Activated CD4-positive, CD25-positive, alpha-beta regulatory T cell treated with anti-CD3 and anti-CD28 coated beads, Interleukin-2, amount 50 U/mL, for 24 hours (primary cell): ENCODE measurements at regions not wholly inside any gene's neighbourhood (a gene's known extent, or its start where the extent isn't known, plus 50 kb on each side); places are given as distances from the start of the nearest gene placed in this dataset.

Source experiments
- ATAC-seq, 2 donors: fragments of 150-1000 bp; cut with Tn5 transposase; one replicate each; pipeline ENCODE4 v1.10.0; 2021; ENCODE audit warnings: mild to moderate bottlenecking in 1 of 2, moderate library complexity in 1 of 2

DNA sequence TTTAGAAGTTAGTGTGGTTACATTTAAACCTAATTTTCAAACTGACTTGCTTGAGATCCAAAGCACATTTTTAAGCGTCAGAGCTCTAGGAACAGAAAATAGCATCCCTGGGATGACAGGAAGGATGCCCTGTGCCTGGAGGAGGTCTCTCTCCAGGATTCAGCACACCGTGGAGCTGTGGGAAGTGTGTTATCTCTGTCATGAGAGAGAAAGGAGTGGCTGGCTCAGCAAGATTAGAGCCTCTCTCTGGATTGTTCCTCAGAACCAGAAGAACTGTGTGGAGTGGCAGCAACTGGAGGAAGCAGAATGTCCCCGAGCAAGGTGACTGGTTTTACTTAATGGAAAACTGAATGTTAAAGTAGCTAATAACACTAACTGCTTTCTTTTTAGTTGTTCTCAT lies 233.6 kb upstream of the TGFBR2 start:
- no peak for ATAC-seq

DNA sequence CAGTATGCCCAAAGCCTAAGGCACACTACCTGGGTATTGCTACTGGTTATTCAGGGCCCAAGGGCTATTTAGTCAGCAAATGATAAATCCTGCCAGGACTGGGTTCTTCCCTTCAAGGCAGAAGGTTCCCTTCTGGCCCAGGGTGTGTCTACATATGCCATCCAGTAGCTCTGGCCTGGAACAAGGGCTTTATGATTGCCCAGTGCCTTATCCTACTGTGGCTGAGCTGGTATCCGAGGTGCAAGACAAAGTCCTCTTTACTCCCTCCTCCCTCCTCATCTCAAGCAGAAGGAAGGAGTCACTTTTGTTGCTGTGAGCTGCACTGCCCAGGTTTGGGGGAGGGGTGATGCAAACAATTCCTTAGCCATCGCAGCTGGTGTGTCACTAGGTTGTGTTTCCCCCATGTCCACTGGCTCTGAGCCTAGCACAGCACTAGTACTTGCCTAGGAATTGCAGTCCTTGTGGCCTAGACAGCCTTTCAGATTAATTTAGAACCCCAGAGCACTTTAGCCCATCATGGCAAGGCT lies 221.8 kb upstream of the TGFBR2 start:
- no peak for ATAC-seq

DNA sequence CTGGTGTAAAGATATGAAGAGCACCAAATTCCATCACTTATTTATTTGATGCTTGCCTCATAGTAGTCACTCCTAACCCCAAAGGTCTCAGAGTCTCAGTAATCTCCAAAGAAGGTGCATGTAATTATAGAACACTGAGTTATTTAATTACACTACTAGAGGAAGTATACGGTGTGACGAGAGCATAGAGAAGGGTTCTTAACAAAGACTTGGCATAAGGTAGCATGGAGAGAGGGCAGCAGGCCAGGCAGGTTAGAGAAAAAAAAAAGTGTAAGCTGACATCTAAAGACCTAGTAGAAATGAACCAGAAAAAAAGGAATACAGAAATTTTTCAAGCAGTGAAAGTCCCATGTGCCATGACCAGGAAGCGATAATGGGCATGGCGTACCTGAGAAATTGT lies 213.3 kb upstream of the TGFBR2 start:
- ATAC-seq: no peak

DNA sequence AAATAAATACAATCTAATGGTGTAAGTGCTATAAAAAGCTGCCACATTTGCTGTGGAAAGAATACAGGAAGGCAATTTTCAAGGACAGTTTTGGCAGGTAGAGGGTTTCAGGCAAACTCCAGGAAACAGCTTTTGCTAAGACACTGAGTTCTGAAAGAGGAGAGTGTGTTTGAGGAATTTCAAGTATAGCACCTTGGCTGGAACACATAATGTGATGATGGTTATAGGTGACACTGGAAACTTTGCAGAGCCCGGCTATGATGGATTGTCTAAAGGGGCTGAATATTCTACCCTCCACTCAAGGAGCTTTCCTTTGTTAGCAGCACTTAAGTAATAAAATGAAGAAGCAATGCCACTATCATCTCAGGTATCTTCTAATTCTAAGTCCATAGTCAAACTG lies 209.4 kb upstream of the TGFBR2 start:
- no peak for ATAC-seq

DNA sequence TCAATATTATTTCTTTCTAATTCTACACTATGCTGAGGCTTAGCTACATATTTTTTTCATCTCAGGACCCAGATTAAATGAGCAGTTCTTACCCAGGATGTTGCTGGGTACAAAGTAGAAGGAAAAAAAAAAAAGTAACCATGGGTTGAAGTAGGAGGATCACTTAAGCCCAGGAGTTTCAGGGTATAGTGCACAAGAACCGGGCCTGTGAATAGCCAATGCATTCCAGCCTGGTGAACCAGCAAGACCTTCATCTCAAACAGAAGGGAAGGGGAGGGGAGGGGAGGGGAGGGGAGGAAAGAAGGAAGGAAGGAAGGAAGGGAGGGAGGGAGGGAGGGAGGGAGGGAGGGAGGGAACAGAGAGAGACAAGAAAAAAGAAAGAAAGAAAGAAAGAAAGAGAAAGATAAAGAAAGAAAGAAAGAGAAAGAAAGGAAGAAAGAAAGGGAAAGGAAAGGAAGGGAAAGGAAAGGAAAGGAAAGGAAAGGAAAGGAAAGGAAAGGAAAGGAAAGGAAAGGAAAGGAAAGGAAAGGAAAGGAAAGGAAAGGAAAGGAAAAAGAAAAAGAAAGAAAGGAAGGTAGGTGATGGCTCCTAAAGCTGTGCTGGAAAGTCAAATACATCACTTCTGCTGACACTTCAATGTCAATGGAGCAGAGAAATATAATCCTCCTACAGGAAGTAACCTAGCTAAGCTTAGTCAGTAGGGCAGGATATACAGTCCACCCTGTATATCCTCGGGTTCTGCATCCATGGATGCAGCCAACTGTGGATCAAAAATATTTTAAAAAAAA lies 206.8 kb upstream of the TGFBR2 start:
- ATAC-seq: no peak

DNA sequence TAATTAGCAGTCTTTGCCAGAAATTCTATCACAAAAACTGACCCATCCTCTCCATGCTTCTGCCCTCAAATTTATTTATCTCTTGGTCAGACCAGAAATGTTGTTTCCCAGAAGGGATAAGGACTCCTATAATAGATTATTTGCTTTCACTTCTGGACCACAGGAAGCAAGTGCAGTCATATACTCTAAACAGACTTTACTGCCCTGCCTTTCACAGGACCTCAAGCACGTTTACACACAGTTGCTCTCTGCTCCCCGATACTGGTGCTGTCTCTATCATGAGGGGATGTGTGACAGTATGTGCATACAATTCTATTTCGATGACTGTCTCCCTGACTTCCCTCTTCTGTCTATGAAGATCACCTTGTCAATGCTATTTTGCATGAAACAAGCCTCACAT lies 205.5 kb upstream of the TGFBR2 start:
- no peak for ATAC-seq

DNA sequence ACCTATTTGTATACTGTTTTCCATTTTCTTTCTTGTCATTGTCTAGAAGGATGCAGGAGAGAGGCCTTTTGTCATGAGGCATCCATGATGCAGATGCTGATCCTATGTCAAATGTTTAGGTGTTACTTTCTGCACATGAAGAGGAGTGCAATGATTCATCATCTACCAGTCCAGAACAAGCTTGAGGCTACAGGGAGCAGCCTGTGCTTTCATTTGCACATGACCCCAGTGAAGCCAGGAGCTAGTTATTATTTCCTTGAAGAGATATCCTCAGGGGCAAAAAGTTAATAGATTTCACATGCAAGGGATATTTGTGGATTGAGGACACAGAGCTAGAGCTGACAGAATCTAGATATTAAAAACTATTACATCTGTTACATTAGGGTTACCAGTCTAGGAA lies 204.4 kb upstream of the TGFBR2 start:
- ATAC-seq: no peak

DNA sequence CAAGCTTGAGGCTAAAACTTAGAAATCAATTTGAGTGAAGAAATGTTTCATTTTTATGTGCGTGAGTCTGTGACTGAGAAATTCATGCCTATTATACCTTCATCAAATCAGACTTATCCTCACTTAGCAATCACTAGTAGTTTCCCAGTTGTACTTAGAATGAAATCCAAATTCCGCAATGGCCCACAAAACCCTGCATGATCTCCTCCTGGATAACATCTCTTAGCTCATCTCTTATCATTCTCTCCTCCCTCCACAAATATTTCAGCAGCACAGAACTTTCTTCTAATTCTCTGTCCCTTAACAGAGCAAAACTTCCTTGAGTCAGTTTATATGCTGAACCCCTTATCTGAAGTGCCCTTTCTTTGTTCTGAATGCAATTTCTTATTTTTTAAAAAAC lies 198.8 kb upstream of the TGFBR2 start:
- ATAC-seq: no peak

DNA sequence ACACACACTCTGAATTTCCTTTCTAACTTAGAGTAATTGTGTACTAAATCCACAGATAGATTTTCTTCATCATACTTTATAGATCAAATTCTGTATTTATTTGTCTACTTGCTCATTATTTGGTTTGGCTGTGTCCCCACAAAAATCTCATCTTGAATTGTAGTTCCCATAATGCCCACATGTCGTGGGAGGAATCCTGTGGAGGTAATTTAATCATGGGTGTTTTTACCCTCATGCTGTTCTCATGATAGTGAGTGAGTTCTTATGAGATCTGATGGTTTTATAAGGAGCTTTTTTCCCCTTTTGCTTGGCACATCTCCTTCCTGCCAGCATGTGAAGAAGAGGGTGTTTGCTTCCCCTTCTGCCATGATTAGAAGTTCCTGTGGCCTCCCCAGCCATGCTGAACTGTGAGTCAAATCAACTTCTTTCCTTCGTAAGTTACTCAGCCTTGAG lies 198.3 kb upstream of the TGFBR2 start:
- no peak for ATAC-seq

DNA sequence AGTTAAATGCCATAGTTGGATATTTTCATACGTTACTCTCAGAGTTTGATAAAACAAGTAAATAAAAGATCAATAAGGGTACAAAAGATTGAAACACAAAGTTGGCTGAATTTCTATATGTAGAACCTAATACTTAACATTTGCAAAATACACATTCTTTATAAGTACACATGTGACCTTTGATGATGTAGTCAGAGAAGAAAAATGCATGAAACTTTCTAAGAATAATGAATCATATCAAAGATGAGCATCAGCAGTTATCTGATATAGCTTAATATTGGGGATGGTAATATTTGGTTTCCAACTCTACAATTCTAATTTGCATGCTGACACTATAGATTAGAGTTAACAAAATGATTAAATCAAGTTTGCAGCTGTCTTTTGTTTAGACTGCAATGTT lies 188.0 kb upstream of the TGFBR2 start:
- peak; percentile 55 for ATAC-seq

DNA sequence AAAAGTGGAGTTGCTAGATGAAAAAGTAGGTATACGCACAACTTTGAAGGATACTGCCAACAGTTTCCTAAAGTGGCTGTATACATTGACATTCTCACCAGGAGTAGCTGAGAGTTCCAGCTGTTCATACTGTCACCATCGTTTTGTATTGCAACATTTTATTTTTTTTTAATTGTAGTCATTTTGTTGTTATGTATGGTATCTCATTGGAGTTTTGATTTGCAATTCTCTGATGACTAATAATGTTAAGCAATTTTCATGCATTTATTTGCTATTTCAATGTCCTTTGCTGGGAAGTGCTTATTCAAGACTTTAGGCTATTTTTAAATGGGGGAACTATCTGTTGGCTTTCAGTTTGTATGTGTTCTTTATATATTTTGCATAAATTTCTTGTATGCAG lies 185.1 kb upstream of the TGFBR2 start:
- ATAC-seq: no peak

DNA sequence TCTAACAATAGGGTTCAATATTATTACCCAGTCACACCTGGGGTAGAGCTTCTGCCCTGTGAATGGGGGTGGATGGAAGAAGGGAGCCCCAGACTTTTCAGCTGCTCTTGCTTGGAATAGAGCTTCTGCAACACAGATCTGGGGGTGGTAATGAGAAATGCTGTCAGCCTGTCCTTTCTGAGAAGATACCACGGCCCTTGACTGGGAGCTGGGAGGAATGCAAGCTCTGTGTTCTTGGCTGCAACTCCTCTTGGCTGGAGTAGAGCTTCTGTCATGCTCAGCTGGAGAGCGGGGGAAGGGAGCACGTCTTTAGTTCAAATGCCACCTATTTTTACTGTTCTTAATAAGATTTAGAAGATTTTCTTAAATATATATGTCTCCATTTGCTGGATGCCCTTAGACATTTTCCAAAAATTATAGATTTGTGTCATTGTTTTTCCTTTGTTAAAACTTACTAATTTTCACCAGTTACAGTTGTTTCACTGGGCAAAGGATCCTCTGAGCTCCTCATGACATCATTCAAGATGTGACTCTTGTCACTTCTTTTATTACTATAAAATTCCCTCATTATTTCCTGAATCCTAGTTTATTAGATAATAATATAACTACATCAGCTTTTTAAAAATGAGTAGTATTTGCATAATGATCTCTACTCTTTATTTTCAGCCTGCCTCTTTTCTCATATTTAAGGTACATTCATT lies 180.0 kb upstream of the TGFBR2 start:
- ATAC-seq: no peak

DNA sequence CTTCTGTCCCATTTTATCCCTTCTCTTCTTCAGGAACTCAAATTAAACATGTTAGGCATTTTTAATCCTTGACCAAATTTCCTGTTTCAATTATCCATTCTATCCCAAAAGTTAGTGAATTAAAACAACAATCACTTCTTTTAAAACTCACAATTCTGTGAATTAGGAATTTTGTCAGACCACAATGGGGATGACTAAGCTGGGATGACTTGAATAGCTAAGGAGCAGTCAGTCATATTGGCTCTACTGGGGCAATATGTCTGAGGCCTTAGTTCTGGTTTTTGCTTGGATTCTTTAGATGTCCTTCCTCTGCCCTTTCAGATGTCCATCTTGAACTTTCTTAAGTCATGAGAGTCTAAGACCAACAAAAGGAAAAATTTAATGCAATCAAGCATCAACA lies 178.2 kb upstream of the TGFBR2 start:
- no peak for ATAC-seq

DNA sequence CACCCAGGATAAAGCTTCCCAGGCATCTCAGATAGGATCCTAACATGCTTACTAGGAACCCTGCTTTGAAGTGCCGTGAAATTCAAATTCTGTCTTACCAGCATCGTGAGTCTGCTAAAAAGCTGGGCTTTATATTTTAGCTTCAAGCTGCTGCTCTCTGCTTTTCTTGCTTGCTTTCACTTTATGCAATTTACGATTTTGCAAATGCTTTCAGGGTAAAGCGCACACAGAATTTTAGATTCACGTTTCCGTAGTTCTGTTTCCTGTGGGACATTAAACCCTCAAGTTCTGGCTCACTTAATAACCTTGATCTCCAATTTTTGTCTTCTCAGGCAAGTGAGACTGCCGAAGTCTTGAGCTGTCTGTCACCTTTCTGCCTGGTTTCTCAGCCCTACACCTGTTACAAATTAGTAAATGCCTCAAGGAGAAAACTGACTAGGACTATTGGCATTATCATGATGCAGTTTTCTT lies 170.5 kb upstream of the TGFBR2 start:
- no peak for ATAC-seq

DNA sequence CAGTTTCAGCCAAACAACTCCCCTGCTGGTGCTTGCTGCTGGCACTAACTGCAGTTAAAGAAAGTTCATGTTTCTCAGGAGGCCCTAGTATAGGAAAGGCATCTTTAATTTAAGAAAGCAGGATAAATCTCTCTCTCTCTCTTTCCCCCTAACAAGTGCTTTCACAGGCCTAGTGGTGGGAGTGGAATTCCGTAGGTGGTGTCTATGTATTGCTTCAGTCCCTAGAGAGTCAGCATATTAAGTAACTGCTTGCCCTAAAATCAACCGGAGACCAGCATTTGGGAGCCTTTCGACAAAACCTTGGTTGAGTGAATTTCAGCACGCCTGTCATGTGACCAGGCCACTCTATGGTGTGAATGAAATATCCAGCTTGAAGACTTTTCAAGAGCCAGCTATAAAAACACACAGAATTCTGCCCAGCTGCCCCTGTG lies 169.2 kb upstream of the TGFBR2 start:
- ATAC-seq: no peak

DNA sequence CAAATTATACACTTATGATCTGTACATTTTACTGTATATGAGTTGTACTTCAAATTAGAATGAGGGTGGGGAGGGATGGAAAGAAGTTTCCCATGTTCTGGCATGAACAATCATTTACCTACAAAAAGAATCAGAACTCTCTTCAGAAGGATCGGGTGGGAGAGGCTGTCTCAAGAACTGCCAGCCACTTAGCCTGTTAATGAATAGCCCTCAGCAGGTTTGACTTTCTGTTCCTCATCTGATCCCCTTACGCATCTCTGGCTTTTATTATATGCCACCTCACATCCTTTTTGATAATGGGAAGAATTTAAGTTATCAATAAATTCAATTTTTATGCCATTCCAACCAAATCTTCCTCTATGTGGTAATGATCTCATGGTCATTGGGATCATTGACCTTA lies 168.3 kb upstream of the TGFBR2 start:
- ATAC-seq: no peak

DNA sequence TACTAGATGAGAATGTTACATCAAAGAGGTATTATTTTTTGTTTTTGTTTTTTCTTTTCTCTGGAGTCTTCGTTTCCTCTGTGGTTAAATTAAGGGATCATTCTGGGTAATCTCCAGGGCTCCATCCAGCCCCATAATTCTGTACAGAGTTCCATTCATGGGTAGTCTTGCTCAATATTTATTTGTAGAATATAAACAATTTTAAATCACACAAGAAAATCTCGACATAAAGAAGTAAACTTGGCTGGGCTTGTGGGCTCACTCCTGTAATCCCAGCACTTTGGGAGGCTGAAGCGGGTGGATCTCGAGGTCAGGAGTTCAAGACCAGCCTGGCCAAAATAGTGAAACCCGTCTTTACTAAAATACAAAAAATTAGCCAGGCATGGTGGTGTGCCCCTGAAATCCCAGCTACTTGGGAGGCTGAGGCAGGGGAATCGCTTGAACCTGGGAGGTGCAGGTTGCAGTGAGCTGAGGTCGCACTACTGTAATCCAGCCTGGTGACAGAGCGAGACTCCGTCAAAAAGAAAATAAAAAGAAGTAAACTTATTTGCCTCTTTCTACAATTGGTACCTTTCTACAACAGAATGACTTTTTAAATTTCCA lies 166.8 kb upstream of the TGFBR2 start:
- ATAC-seq: no peak

DNA sequence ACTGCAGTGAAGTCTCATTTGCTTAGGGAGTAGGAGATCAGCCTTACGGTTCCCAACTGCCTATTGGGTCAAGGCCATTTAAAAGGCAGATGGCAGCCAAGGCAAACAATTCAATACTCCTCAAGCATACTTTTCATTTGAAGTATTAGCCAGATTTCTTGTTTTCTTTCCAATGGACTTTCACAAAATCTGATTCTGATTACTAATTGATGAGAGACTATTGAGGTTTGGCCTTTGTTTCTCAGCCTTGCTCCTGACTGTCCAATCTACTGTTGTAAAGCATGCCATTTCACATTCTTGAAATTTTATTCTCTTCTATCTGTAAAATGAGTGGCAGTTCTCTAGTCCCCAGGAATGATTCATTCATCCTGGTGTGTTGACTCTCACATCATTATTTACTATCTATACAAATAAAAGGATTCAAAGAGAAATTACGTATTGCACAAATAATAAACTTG lies 166.2 kb upstream of the TGFBR2 start:
- ATAC-seq: no peak

DNA sequence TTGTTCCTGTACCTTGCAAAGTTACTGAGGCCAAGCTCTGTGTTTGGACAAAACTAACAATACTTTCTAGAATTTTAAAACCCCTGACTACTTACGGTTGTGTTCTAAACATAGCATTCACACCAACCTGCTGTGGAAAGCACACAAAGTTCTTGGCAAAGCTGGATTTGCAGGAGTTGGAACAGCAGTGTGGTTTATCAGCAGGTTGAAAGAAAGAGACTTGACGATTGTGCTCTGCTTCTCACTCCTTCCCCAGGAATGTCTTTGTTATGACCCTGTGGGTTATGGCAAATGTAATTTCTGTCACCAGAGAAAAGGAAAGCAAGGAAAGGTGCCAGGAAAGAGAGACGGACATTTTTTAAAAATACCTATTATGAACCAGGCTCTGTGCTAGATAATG lies 165.5 kb upstream of the TGFBR2 start:
- no peak for ATAC-seq

DNA sequence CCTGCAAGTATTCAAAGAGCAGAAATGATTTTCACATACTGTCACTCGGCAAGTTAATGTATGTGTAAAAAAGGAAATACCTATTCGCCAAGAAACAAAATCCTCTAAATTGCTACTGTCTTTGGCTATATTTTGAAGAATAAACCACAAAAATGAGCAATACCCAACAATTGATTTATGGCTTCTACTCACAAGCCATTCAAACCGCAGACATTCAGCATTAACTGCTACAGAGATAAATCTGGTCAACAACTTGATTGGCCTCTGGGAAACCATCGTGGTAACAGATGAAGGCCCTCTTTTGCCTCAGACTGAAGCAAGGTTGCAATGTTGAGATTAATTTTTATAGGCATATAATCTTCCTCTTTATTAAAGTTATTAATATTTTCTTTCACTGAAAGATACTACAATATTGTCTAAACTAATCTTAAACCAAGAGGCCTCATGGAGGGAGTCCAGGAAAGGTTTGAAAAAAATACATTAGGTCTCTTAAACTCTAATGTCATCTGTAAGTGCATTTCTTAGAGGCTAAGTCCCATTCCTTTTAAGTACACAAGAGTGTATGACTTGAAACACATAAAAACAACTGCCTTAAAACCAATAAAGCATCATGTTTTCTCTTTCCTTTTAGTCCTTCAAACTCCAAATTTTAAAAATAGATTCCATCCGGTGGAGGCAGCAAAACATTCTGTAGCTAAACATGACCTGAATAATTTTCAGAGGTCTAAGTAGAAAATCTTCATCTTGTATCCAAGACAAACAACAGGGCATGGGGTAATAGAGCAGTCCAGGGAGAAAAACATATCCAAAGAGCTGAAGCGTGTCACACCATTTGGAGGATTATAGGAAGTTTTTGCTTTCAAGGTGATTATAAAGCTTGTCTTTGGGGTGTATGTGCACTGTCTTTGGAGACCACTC lies 162.4 kb upstream of the TGFBR2 start:
- no peak for ATAC-seq

DNA sequence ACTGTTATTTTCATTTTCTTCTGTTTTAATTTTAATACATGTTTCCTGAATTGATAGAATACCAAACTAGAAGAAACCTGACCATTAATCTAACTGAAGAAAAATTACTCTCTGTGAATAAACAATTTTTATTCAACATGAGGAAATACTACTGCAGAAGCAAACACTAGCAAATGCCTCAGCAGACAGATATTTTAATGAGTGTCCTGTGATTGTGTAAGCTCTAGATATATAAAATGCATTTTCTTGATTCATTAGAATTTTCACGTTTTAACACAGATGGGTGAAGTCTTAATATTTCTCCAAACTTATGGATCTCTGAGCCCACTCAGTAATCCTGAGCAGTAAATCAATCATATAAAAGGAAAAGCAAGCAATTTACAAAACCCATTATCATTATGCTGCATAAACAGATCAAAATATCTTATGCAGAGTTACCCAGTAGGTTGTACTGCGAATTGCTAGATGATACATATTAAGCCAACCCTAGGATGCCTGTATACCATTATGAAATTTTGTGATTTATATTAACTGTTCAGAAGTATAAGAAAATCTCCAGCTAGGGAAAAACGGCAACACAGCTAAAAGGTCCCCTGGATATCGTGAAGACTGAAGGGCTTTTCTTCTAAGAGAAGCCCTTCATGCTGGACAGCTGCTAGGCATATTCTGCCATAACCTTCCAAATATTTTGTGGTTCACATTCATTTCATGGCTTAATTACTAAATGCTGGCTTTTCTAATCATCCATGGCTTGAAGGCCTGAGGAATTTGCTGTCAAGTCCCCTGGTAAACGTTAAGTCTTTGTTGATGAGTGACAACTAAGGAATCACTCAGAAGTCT lies 157.7 kb upstream of the TGFBR2 start:
- no peak for ATAC-seq

DNA sequence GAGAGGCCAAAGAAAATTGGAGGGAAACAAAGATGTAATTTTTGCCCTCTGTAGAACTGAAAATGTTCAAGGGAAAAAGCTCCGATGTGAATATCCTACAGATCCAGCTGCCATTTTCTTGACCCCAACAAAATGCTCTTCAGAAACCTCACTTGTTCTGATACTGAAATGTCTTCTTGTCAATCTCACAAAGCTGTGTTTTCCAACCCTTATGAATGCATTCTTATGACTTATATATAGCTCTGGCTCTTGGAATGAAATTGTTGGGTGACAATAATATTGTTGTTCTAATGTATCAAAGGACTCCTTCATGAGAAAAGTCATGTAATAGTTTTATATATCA lies 157.1 kb upstream of the TGFBR2 start:
- ATAC-seq: no peak
